DMS53 treated with DMSO at 0.1 percent for 48 hours (cell line): ENCODE measurements at regions not wholly inside any gene's neighbourhood (a gene's known extent, or its start where the extent isn't known, plus 50 kb on each side); places are given as distances from the start of the nearest gene placed in this dataset.
"Not testable (repeated sequence)": the region's sequence is repeated elsewhere in the genome, so short reads cannot be mapped to it uniquely, and the experiment has no call there.

Experiments used
- DNase-seq: peaks from one replicate; lab custom pipeline; 2025; ENCODE audit not compliant: unreplicated experiment; lab: John Stamatoyannopoulos, UW

DNA sequence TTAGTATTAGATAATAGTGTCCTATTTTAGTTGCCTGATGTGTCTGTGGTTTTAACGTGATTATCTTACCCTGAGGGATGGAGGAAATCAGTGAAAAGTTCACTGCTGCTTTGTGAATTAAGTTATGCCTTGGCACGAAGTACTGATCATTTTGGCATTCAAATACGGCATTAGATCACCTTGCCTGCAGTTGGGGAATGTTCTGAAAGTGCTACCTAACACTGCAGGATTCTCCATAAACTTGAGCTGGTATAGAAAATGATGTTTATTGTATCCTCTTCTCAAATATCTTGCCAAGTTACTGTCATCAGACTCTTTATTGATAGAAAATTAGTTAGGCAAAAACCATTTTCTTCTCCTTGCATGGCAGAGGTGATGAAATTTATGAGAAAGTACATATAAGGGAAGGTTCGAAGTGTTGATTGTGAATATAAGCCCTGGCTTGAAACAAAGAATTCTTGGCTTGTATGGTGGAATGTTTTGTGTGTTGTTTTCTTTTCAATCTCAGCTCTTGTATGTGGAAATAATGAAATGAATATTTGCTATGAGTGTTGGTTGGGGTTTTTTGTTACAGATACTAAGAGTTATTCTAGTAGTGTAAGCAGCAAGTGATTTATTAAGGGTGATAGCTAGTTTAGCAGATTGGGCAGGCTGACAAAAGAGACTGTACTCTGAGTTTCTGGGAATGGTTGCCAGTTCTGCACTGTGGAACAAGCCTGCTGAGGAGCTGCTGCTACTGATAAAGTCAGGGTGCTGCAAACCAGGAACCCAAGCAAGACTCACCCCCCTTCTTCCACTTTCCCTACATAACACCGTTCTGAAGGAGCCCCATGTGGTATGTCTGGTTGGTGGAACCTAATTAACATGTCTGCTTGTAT, 448.3 kb downstream of the PCNX1 start:
- DNase-seq, result no peak

DNA sequence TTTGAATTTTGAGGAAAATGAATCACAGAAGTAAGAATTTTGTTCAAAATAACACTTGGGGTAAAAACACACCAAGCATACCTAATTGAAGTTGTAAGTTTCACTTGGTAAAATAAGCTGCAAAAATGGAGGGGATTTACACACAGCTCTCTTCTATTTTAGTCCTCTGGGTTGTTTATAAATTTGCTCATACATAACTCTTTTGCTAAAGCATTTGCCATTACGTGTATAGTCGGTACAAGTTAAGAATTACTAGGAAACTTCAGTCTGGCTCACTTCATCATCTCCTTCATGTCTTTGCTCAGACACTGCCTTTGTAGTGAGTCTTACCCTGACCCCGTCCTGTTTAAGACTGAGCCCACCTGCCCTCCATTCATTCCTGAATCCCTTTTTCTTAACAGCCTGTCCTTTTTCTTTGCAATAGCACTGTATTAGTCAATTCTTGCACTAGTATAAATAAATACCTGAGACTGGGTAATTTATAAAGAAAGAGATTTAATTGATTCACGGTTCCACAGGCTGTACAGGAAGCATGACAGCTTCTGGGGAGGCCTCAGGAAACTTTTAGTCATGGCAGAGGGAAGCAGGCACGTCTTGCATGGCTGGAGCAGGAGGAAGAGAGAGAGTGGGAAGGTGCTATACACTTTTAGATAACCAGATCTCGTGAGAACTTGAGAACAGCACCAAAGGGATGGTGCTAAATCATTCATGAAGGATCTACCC, 451.1 kb downstream of the PCNX1 start:
- no peak for DNase-seq

DNA sequence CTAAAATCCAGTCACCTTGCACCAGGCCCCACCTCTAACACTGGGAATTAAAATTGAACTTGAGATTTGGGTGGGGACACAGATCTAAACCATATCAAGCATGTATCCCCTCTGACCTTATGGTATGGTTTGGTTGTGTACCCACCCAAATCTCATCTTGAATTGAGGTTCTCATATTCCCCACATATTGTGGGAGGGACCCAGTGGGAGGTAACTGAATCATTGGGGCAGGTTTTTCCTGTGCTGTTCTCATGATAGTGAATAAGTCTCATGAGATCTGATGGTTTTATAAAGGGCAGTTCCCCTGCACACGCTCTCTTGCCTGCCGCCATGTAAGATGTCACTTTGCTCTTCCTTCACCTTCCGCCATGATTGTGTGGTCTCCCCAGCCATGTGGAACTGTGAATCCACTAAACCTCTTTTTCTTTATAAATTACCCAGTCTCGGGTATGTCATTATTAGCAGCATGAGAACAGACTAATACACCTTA, 451.7 kb downstream of the PCNX1 start:
- not testable (repeated sequence) for DNase-seq

DNA sequence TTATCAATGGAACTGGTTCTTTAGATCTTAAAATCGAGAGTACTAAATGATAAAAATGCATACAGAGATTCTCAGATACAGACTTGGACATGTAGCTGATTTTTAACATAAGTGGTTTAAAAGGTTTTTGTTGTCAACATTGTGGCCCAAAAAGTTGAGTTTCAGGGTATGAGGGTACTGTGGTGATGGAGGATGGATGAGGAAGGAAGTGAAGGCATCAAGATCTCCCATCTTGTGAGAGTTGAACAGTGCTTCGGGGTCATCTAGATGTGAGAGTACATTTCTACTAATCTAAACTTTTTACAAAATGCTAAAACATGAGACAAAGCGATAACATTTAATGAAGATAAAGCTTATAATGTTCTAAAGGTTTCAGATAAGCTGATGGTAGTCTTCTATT, 452.6 kb downstream of the PCNX1 start:
- DNase-seq, result no peak

DNA sequence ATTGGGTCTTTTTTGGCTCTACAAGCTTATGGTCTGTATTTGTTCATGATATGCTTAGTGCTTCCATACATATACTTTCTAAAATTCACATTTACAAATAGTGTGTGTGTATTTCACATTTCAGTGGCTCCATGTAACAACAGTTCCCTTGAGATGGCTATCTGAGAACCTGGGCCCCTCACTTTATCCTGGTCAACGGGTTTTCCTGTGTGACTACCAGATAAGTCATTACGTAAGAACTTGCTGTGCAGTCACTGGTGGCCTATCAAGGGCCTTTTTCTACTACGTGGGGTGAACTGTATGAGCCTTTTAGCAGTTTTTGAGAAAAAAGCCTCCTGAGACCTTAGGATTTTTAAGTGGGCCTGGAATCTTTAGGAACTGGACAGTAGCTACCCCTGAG, 454.1 kb downstream of the PCNX1 start:
- DNase-seq, result no peak

DNA sequence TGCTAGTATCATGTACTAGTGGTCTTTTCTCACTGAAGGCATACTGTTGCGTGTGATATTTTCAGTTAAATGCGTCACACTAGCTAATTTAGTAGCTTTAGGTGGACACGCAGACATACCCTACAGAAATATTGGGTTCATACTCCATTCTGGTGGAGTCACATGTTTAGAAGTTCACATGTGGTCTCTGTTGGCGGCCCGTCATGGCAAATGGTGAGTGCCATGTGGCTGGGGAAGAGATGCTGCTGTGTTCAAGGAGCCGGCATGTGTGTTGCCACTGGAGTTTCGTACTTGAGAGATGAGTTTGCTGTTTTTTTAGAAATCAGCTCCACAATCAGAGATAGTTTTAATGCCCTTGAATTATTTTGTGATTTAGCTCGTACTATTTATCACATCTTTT, 454.6 kb downstream of the PCNX1 start:
- no peak for DNase-seq

DNA sequence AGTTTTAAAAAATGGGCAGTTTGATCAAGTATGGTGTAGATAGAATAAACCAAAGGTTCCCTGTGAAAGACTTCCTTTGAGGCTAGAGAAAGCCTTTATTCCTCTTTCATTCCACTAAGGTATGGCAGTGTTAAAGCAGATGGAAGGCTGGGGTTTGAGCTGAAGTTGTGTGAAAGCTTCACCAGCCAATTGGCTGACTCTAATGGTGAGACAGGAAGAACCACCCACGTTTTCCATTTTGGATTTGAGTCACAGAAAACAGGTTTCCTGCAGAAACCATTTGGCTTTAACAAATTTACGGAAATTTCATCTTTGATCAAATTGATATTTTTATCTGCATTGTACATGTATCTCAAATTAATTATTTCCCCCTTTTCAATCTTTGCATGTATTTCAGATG, 455.0 kb downstream of the PCNX1 start:
- no peak for DNase-seq

DNA sequence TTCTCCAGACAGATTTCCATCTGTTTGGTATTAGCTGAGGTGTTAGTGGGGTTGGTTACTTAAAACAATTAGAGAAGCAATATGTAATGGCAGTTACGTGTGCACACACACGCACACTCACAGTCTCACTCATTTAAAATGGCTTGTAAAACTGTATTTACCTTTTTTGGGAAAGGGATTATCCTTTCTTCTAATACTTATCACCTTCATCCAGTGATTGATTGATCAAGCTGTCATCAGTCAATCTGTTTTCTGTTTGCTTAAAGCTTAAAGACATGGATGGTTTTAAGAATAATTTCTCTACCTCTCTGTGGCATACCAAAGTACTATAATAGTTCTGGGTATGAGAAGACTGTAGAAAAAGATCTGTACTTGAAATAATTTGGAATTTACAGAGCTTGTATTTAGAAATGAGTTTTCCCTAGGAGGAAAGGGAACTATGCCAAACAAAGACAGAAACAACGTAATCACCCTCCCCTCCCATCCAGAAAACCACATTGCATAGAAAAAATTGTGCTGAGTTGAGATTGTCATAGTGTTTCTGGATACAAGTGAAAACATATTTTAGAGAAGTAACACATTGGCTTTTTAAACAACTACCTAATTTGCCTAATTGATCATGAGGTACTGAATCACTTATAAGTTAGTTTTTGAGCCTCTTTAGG, 455.8 kb downstream of the PCNX1 start:
- no peak for DNase-seq

DNA sequence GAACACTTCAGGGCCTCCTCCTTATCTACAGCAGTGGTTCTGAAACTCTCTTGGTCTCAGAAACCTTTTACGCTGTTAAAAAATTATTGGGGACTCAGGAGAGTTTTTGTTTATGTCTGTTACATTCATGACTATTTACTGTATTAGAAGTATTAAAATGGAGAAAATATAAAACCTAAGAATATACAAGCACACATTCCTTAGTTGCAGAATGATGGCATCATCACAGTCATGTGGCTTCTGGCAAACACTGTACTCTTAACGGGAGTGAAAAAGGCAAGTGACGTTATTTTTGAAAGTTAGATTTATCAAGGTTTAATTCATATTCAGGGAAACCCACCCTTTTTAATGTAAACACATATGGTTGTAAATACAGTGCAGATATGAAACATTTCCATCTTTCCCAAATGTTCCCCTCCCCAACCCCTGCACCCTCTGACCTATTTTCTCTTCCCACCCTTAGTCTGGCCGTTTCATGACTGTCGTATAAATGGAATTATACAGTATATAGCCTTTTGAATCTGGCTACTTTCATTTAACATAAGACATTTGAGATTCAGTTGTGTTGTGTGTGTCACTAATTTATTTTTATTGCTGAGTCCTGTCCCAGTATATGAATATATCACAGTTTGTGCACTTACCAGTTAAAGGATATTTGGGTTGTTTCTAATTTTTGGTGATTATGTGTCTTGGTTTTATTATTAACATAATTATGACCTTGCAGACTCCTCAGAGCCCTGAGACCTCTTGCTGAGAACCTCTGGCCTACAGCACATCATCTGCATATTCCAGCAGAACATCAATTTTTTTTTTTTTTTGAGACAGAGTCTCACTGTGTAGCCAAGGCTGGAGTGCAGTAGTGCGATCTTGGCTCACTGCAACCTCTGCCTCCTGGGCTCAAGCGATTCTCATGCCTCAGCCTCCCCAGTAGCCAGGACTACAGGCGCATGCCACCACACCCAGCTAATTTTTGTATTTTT, 457.0 kb downstream of the PCNX1 start:
- no peak for DNase-seq

DNA sequence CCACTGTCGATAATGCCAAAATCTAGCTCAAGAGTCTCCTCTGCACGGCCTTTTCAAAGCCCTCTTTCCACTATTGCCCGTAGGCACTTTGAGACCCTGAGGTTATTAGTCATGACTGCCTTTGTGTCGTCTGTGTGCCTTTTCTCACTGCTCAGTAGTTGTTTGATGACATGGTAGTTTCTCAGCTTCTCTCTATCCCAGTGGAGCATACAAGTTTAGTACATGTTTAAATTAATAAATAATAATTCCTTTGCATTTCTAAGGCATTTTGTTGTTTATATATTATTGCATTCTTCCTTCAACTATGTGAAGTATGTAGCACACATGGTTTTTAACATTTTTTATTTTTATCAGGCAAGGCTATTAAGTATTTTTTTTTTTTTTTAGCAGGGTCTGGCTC, 458.1 kb downstream of the PCNX1 start:
- DNase-seq, result no peak

DNA sequence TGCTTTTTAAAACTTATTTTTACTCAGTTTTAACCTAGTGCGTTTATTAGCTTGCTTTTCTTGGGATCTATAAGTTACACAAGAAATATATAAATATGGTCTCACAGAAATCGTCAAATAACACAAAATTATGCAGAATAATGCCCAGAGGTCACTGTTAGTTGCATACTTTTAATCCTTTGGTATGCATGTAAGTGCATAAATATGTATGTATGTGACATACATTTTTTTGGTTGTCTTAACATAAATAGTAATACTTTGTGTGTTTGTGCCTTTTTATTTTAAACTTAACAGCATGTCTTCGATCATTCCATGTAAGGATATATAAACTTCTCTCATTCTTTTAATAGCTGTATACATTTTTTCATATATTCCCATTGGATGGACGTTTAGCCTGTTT, 459.6 kb downstream of the PCNX1 start:
- no peak for DNase-seq

DNA sequence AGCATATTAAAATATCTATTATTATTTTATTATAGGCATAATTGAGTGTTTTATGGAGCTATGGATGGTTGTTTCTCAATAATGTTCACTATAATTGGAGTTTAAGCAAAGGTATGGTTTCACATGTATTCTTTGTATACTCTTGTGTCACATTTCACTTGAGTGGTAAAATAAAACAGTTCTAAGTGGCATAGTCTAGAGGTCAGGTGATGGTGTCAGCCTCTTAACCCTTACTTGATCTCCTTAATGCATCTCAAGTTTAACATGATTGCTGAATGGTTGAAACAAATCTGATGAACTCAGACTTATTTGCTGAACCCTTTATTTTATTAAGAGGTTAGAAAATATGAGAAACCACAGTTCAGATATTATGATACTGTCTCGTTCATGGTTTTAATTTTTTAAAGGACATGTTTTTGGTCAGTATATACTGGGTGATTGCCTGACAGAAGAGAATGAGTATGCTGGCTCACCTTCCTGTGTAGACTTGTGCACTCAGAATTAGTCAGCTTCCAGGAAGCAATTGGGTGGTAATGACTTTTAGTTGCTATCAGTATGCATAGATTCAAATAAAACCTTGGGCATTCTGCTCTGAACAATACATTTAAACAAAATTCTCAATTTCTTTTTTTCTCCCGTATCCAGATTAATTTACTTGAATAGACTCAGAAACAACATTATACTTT, 464.6 kb downstream of the PCNX1 start:
- DNase-seq, result peak; percentile 16

DNA sequence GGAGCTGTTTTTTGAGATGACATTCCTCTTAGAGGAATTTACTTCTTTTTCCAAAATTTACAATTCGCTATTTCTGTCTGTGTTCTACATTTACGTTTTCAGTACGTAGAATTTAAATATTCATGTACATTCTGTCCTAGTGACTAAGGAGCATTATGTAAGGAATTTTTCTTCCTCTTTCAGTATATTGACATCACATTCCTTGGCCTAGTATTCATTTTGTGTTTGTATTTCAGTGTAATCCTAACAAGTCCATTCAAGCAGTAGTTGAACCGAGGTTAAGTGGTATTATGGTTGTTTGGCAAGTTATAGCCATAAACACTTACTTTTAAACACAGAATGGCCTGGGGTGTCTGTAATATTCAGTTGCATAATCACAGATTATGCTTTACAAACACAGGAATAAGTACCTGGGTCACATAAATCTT, 465.2 kb downstream of the PCNX1 start:
- peak; percentile 29 for DNase-seq

DNA sequence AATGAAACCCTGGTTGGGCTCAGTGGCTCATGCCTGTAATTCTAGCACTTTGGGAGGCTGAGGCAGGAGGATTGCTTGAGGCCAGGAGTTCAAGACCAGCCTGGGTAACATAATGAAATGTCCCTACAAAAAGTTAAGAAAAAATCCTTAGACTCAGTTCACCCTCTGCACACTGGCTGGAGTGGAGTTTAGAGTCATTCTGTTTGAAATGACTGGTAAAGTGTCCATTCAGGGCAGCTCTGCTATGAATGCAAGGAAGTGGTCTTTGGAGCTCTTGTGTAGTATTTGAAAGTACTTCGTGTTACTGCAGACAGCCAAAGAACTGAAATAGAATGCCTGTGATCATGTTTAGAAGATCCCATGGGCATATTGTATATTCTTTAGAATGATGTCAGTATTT, 466.5 kb downstream of the PCNX1 start:
- DNase-seq, result no peak

DNA sequence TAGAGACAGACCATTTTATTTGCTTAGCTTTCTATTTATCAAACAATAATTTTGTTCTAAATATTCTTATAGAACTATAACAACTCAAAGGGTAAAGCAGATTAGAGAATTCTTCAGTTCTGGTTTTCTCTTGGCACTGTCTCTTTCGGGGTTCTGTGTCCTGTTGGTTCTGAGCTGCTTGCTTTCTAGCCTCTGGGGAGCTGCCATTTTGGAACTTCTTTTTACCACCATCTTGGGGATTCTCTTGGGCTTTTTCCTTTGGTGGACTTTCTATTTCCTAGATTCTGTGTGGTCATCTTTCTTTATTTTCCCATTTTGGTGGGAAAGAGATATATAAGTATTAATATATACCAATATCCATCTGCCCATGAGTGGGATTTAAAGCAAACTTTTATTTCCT, 467.7 kb downstream of the PCNX1 start:
- DNase-seq, result no peak

DNA sequence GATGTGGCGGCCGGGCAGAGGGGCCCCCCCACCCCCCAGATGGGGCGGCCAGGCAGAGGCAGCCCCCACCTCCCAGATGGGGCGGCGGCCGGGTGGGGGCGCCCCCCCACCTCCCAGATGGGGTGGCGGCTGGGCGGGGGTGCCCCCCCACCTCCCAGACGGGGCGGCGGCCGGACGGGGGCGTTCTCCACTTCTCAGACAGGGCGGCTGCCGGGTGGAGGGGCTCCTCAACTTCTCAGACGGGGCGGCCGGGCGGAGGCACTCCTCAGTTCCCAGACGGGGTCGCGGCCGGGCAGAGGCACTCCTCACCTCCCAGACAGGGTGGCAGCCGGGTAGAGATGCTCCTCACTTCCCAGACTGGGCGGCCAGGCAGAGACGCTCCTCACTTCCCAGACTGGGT, 469.8 kb downstream of the PCNX1 start:
- DNase-seq, result no peak

DNA sequence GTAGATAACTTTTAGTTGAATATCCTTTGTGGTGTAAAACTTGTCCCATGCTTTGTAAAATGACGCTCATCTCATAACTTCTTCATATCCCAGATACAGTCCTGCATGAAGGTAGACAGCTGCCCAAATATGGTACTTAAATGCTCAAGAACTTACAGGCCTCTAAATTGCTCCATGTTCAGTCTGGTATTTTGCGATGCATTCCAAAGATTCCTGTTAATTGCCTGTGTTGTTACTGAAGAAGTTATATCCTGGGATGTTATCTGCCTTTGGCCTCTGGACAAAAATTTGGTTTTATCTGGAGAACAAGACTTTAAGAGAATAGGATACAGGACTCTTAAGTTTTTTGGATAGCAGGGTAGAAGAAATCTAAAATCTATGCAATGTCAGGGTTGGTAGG, 473.0 kb downstream of the PCNX1 start:
- no peak for DNase-seq

DNA sequence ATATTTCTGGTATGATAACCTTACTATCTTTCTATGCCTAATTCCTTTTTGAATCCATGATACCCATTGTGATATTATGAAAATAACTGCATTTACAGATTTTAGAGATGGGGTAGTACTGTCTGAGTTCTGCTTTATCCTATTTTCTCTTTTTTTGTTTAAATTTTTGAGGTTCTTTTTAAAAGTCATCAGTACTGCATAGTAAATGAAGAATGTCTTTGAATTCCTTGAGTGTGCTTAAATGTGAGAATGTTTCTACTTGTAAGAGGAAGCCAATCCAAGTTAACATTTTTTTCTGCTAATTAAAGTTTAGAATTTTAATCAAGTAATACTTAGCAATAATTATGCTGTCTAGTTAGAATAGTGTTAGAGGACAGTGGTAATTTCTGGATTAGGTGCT, 474.6 kb downstream of the PCNX1 start:
- DNase-seq, result no peak

DNA sequence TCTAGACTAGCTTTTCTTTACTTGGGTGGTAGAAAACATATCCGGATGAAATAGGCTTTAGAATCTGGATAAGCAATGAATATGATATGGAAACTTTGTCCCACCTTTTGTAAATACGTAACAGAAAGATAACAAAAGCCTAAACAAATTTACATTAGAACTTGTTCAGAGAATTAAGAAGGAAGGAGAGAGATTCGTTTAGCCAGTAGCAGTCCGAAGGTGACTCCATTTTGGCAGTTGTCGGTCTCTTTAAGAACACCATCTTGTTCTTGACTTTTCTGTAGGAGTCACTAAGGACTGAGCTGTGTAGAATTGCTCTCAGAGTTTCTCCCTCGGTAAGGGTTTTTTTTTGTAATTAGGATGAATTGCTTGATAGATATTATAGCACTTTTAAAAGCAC, 475.1 kb downstream of the PCNX1 start:
- DNase-seq, result no peak

DNA sequence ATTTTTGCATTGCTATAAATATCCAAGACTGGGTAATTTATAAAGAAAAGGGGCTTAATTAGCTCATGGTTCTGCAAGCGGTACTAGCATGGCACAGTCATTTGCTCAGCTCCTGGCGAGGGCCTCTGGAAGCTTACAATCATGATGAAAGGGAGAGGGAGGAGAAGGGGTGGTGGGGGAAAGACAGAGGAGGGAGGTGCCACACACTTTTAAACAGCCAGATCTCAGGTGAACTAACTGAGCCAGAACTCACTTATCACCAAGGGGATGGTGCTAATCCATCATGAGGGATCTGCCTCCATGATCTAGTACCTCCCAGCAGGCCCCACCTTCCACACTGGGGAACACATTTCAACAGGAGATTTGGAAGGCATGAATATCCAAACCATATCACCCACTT, 476.3 kb downstream of the PCNX1 start:
- no peak for DNase-seq
